Activated CD4-positive, alpha-beta T cell treated with anti-CD3 and anti-CD28 coated beads, Interleukin-10, Interleukin-2, amounts not matched to agents 100 ng/mL and 50 ng/mL, durations not matched to agents 16 hours and 8 hours (primary cell): ENCODE measurements at regions not wholly inside any gene's neighbourhood (a gene's known extent, or its start where the extent isn't known, plus 50 kb on each side); places are given as distances from the start of the nearest gene placed in this dataset.

Experiments used
- DNase-seq: peaks from one replicate; pipeline ENCODE4 v3.0.0-alpha.2; 2020

- DNase-seq, result no peak
These were observed 351.9 kb downstream of the GALR1 start for GRCh38 chr18:77601567-77601966.

- no peak for DNase-seq
These were observed 357.4 kb downstream of the GALR1 start for GRCh38 chr18:77607087-77607486.

- DNase-seq, result no peak
These were observed 359.2 kb downstream of the GALR1 start for GRCh38 chr18:77608807-77609206.

- DNase-seq, result no peak
These were observed 368.0 kb downstream of the GALR1 start for GRCh38 chr18:77617694-77618093.

- DNase-seq, result no peak
These were observed 369.9 kb downstream of the GALR1 start for GRCh38 chr18:77619525-77619924.

- peak; percentile 26 for DNase-seq
These were observed 372.5 kb downstream of the GALR1 start for GRCh38 chr18:77622009-77622692.

- no peak for DNase-seq
These were observed 383.1 kb downstream of the GALR1 start for GRCh38 chr18:77632758-77633157.

- DNase-seq, result no peak
These were observed 384.8 kb downstream of the GALR1 start for GRCh38 chr18:77634494-77634893.

- no peak for DNase-seq
These were observed 385.8 kb downstream of the GALR1 start for GRCh38 chr18:77635451-77635850.

GRCh38 chr18:77635858-77636257 is 386.2 kb downstream of the GALR1 start:
- DNase-seq, result no peak

GRCh38 chr18:77645170-77645872 is 395.7 kb downstream of the GALR1 start:
- DNase-seq, result no peak

- no peak for DNase-seq
These were observed 397.8 kb downstream of the GALR1 start for GRCh38 chr18:77647472-77647871.

GRCh38 chr18:77648411-77648810 is 398.8 kb downstream of the GALR1 start:
- no peak for DNase-seq

GRCh38 chr18:77650799-77651385 is 401.2 kb downstream of the GALR1 start:
- DNase-seq, result peak; percentile 69

GRCh38 chr18:77651441-77651840 is 401.8 kb downstream of the GALR1 start:
- DNase-seq, result no peak

GRCh38 chr18:77653792-77654191 is 404.1 kb downstream of the GALR1 start:
- DNase-seq, result no peak

- DNase-seq, result no peak
These were observed 404.7 kb downstream of the GALR1 start for GRCh38 chr18:77654302-77654701.

GRCh38 chr18:77657651-77658298 is 408.1 kb downstream of the GALR1 start:
- no peak for DNase-seq

GRCh38 chr18:77658299-77658662 is 408.6 kb downstream of the GALR1 start:
- no peak for DNase-seq

GRCh38 chr18:77658751-77659448 is 409.3 kb downstream of the GALR1 start:
- no peak for DNase-seq

GRCh38 chr18:77666613-77667012 is 417.0 kb downstream of the GALR1 start:
- no peak for DNase-seq

- no peak for DNase-seq
These were observed 418.6 kb downstream of the GALR1 start for GRCh38 chr18:77668219-77668618.

GRCh38 chr18:77669331-77669730 is 419.7 kb downstream of the GALR1 start:
- DNase-seq, result no peak
